ENCODE measurements at regions not wholly inside any gene's neighbourhood (a gene's known extent, or its start where the extent isn't known, plus 50 kb on each side); places are given as distances from the start of the nearest gene placed in this dataset.

- TF ChIP-seq POLR2A (IDR thresholded peaks at IDR 0.05) (no peak), CTCF (IDR thresholded peaks at IDR 0.05) (no peak)
- intact Hi-C loops (cut with DNase I; ENCODE audit: low total_unique reads), result no loop called here
- no peak for DNase-seq (ENCODE audit: low spot score in 2 of 2)
- no peak overlapping the region for H3K4me3 ChIP-seq (ENCODE audit: low read depth, poor library complexity, severe bottlenecking)
- WGBS, 2 donors, result 82 to 84% methylated on average over 4 of the region's 4 CpGs
These were observed 119.5 kb upstream of the RGS6 start for GRCh38 chr14:71812693-71813092.

- no peak overlapping the region for H3K4me3 ChIP-seq (ENCODE audit: low read depth, poor library complexity, severe bottlenecking)
- intact Hi-C loops (cut with DNase I; ENCODE audit: low total_unique reads), result no loop called here
- TF ChIP-seq CTCF (IDR thresholded peaks at IDR 0.05) (no peak), POLR2A (IDR thresholded peaks at IDR 0.05) (no peak)
- DNase-seq (ENCODE audit: low spot score in 2 of 2), result no peak
- WGBS, 2 donors, result 53 to 58% methylated on average over 4 of the region's 4 CpGs
These were observed 117.1 kb upstream of the RGS6 start for GRCh38 chr14:71815110-71815509.

GRCh38 chr14:71824816-71825215 lies 107.4 kb upstream of the RGS6 start:
- no peak overlapping the region for H3K4me3 ChIP-seq (ENCODE audit: low read depth, poor library complexity, severe bottlenecking)
- WGBS, 2 donors, result 71% methylated on average over 5 of the region's 5 CpGs
- no peak for DNase-seq (ENCODE audit: low spot score in 2 of 2)
- intact Hi-C loops (cut with DNase I; ENCODE audit: low total_unique reads), result no loop called here
- TF ChIP-seq CTCF (IDR thresholded peaks at IDR 0.05) (no peak), POLR2A (IDR thresholded peaks at IDR 0.05) (no peak)

GRCh38 chr14:71833476-71833875 lies 98.8 kb upstream of the RGS6 start:
- DNase-seq (ENCODE audit: low spot score in 2 of 2), result no peak
- TF ChIP-seq POLR2A (IDR thresholded peaks at IDR 0.05), result no peak
- no peak for TF ChIP-seq CTCF (IDR thresholded peaks at IDR 0.05)
- 84 to 91% methylated on average over 3 of the region's 3 CpGs for WGBS, 2 donors
- intact Hi-C loops (cut with DNase I; ENCODE audit: low total_unique reads), result no loop called here
- H3K4me3 ChIP-seq (ENCODE audit: low read depth, poor library complexity, severe bottlenecking), result no peak overlapping the region

- intact Hi-C loops (cut with DNase I; ENCODE audit: low total_unique reads), result no loop called here
- TF ChIP-seq CTCF (IDR thresholded peaks at IDR 0.05) (no peak), POLR2A (IDR thresholded peaks at IDR 0.05) (no peak)
- DNase-seq (ENCODE audit: low spot score in 2 of 2), result no peak
- 55 to 65% methylated on average over 4 of the region's 4 CpGs for WGBS, 2 donors
- no peak overlapping the region for H3K4me3 ChIP-seq (ENCODE audit: low read depth, poor library complexity, severe bottlenecking)
These were observed 97.7 kb upstream of the RGS6 start for GRCh38 chr14:71834284-71835204.

GRCh38 chr14:71852181-71852580 lies 80.0 kb upstream of the RGS6 start:
- H3K4me3 ChIP-seq (ENCODE audit: low read depth, poor library complexity, severe bottlenecking), result no peak overlapping the region
- DNase-seq (ENCODE audit: low spot score in 2 of 2), result no peak
- TF ChIP-seq CTCF (IDR thresholded peaks at IDR 0.05), result no peak
- TF ChIP-seq POLR2A (IDR thresholded peaks at IDR 0.05), result no peak
- intact Hi-C loops (cut with DNase I; ENCODE audit: low total_unique reads), result no loop called here

Data from lower leg skin (tissue), 4 donors.